Panc1 (cell line): ENCODE measurements at regions not wholly inside any gene's neighbourhood (a gene's known extent, or its start where the extent isn't known, plus 50 kb on each side); places are given as distances from the start of the nearest gene placed in this dataset.

Source experiments
- ATAC-seq: fragments of 200-7000 bp; cut with Tn5 transposase; 2 replicates; pipeline ENCODE4 v1.9.1; 2020; ENCODE audit warnings: mild to moderate bottlenecking, moderate library complexity
- BruUV-seq: library from RNA; stranded (reverse); fragments of 400-500 nt; replicated peaks from 2 replicates; lab custom pipeline; 2021; lab: Mats Ljungman, UMichigan
- CTCF ChIA-PET: fragments of 300-600 bp; sonication (Branson Sonifier 250); formaldehyde crosslinking; loops from one replicate; lab custom pipeline; 2022; ENCODE audit warnings: antibody characterized with exemption; lab: Charles Lee
- POLR2A ChIA-PET: fragments of 300-600 bp; sonication (Branson Sonifier 250); formaldehyde crosslinking; loops from one replicate; lab custom pipeline; 2022; ENCODE audit warnings: antibody characterized with exemption; lab: Charles Lee
- DNase-seq: peaks from one replicate; pipeline ENCODE4 v3.0.0-alpha.2; 2010; ENCODE audit warnings: low read depth, low spot score
- H3K27ac ChIP-seq: 2 replicates; pipeline ENCODE4 v1.5.1; 2011; ENCODE audit warnings: mild to moderate bottlenecking, low read length, inconsistent platforms
- H3K27me3 ChIP-seq: fragments of 200-500 bp; sonication (Bioruptor generic); 2 replicates; pipeline ENCODE4 v1.6.0; 2014; ENCODE audit warnings: low read length, inconsistent platforms; ENCODE audit not compliant: control insufficient read depth, insufficient read depth
- H3K36me3 ChIP-seq: fragments of 200-500 bp; sonication (Bioruptor generic); 2 replicates; pipeline ENCODE4 v1.5.1; 2014; ENCODE audit warnings: inconsistent platforms, mild to moderate bottlenecking, low read length, moderate library complexity; ENCODE audit not compliant: control insufficient read depth, insufficient read depth
- H3K4me1 ChIP-seq: 2 replicates; pipeline ENCODE4 v1.5.1; 2011; ENCODE audit warnings: inconsistent platforms, mild to moderate bottlenecking, low read length, moderate library complexity; ENCODE audit not compliant: control insufficient read depth, insufficient read depth
- H3K4me3 ChIP-seq, 2 experiments: 2 replicates each; pipeline ENCODE4 v1.5.1; 2011 to 2012; ENCODE audit warnings: low read depth in 2 of 2, low read length in 2 of 2, mild to moderate bottlenecking in 2 of 2, inconsistent platforms in 1 of 2, moderate library complexity in 1 of 2
- H3K9me3 ChIP-seq: fragments of 200-500 bp; sonication (Bioruptor generic); 2 replicates; pipeline ENCODE4 v1.5.1; 2014; ENCODE audit warnings: low read depth, mild to moderate bottlenecking, inconsistent platforms, low read length, moderate library complexity; ENCODE audit not compliant: control insufficient read depth, insufficient read depth
- CTCF ChIP-seq: fragments of 450-650 bp; IDR thresholded peaks from 2 replicates; pipeline ENCODE4 v1.5.1; 2017; ENCODE audit warnings: mild to moderate bottlenecking
- POLR2AphosphoS5 ChIP-seq: IDR thresholded peaks from 2 replicates; pipeline ENCODE4 v1.6.1; 2012; ENCODE audit warnings: mild to moderate bottlenecking, low read depth, low read length, moderate library complexity
- SIN3A ChIP-seq: IDR thresholded peaks from 2 replicates; pipeline ENCODE4 v1.6.1; 2012; ENCODE audit warnings: low read depth, mild to moderate bottlenecking, low read length, moderate library complexity, borderline replicate concordance; ENCODE audit not compliant: insufficient read depth
- TCF7L2 ChIP-seq: IDR thresholded peaks from 2 replicates; pipeline ENCODE4 v1.6.1; 2011; ENCODE audit warnings: mild to moderate bottlenecking, low read depth, low read length, inconsistent platforms
- in situ Hi-C: cut with HindIII; loops from 2 replicates; pipeline ENCODE4 v1.10.0; 2016; ENCODE audit warnings: low sequenced_read_pairs, low pct_unique_long_range_greater_than_20kb
- intact Hi-C: fragments of 100-400 bp; cut with micrococcal nuclease; formaldehyde crosslinking; loops from one replicate; pipeline ENCODE4 v1.10.0; 2022; ENCODE audit not compliant: unreplicated experiment
- TF ChIP-seq, protein P1 (sequence below), 2 experiments: IDR thresholded peaks; 2 replicates each; pipeline ENCODE4 v1.6.1; 2011 to 2012; ENCODE audit warnings: low read depth in 2 of 2, control low read depth in 1 of 2, low read length in 1 of 2, mild to moderate bottlenecking in 1 of 2, moderate library complexity in 1 of 2; ENCODE audit not compliant: insufficient read depth in 1 of 2

DNA sequence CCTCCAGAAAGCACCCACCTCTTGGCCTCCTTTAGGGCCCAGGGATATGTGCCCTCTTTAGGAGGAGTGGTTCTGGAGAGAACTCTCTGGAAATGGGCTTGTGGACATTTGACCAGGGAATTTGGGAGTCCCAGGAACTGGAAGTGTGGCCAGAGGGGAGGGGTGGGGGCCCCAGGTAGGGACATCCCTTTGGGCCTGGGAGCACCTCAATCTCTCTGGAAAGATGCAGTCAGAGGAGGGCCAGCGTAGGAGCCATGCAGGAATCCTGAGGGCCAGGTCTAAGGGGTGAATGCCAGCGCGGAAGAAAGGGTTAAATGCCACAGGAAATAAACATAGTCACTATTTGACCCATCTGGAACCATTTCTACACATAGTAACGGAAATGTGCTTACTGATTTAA, 50.3 kb upstream of the ITGA11 start:
- no peak for ATAC-seq
- no peaks in the 10 kb centered on the region for H3K9me3 ChIP-seq
- no peak for DNase-seq
- TF ChIP-seq SIN3A (no peak), POLR2AphosphoS5 (no peak), CTCF (no peak), TCF7L2 (no peak)
- TF ChIP-seq, protein P1, sequence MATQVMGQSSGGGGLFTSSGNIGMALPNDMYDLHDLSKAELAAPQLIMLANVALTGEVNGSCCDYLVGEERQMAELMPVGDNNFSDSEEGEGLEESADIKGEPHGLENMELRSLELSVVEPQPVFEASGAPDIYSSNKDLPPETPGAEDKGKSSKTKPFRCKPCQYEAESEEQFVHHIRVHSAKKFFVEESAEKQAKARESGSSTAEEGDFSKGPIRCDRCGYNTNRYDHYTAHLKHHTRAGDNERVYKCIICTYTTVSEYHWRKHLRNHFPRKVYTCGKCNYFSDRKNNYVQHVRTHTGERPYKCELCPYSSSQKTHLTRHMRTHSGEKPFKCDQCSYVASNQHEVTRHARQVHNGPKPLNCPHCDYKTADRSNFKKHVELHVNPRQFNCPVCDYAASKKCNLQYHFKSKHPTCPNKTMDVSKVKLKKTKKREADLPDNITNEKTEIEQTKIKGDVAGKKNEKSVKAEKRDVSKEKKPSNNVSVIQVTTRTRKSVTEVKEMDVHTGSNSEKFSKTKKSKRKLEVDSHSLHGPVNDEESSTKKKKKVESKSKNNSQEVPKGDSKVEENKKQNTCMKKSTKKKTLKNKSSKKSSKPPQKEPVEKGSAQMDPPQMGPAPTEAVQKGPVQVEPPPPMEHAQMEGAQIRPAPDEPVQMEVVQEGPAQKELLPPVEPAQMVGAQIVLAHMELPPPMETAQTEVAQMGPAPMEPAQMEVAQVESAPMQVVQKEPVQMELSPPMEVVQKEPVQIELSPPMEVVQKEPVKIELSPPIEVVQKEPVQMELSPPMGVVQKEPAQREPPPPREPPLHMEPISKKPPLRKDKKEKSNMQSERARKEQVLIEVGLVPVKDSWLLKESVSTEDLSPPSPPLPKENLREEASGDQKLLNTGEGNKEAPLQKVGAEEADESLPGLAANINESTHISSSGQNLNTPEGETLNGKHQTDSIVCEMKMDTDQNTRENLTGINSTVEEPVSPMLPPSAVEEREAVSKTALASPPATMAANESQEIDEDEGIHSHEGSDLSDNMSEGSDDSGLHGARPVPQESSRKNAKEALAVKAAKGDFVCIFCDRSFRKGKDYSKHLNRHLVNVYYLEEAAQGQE (IDR thresholded peaks at IDR 0.05; ENCODE audit: insufficient read depth in 1 of 2, low read depth in 2 of 2, low read length in 1 of 2), result no peak
- in situ Hi-C loops (no loop called here), intact Hi-C loops (no loop called here)
- POLR2A ChIA-PET, result no interaction called here
- H3K27ac ChIP-seq, result no peak overlapping the region
- H3K4me1 ChIP-seq, result no peaks in the 10 kb centered on the region
- no TSS peak for BruUV-seq
- no peak overlapping the region for H3K4me3 ChIP-seq
- no peaks in the 10 kb centered on the region for H3K36me3 ChIP-seq
- no peaks in the 10 kb centered on the region; the same call in none of the 2 replicates for H3K27me3 ChIP-seq
- CTCF ChIA-PET, result no interaction called here

DNA sequence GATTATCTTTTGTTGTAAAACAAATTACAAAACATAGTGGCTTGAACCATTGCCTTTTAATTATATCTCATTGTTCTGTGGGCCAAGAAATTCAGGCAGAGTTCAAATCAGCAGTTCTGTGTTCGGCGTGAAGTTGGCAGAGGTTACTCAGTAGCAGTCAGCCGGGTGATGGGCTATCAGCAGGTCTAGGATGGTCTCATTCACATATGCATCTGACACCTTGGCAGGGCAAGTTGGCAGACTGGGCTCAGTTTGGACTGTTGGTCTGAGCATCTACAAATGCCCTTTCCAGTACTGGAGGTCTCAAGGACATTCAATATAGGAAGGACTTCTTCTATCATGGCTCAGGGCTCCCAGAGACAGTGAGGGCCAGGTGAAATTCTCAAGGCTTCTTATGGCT, 51.2 kb upstream of the ITGA11 start:
- ChIA-PET POLR2A (no interaction called here), CTCF (no interaction called here)
- no peaks in the 10 kb centered on the region for H3K4me1 ChIP-seq
- no peaks in the 10 kb centered on the region for H3K36me3 ChIP-seq
- ATAC-seq, result no peak
- no peaks in the 10 kb centered on the region; the same call in none of the 2 replicates for H3K27me3 ChIP-seq
- H3K27ac ChIP-seq, result no peak overlapping the region
- intact Hi-C loops, result no loop called here
- no peak overlapping the region for H3K4me3 ChIP-seq
- TF ChIP-seq CTCF (no peak), SIN3A (no peak), POLR2AphosphoS5 (no peak), TCF7L2 (no peak)
- TF ChIP-seq, protein P1 (IDR thresholded peaks at IDR 0.05; ENCODE audit: insufficient read depth in 1 of 2, low read depth in 2 of 2, low read length in 1 of 2), result no peak
- no peaks in the 10 kb centered on the region for H3K9me3 ChIP-seq
- in situ Hi-C loops, result no loop called here
- no TSS peak for BruUV-seq
- no peak for DNase-seq
